GM18508 (cell line): ENCODE measurements at regions not wholly inside any gene's neighbourhood (a gene's known extent, or its start where the extent isn't known, plus 50 kb on each side); places are given as distances from the start of the nearest gene placed in this dataset.

Experiments used
- ATAC-seq: cut with Tn5 transposase; IDR thresholded peaks from one replicate; pipeline ENCODE4 v1.9.1; 2021; ENCODE audit warnings: moderate number of reproducible peaks; ENCODE audit not compliant: insufficient read depth, unreplicated experiment

- no peak for ATAC-seq
Measured at GRCh38 chr1:8096105-8097011, 70.2 kb upstream of the ERRFI1 start.

- no peak for ATAC-seq
Measured at GRCh38 chr1:8095584-8095983, 69.5 kb upstream of the ERRFI1 start.

GRCh38 chr1:8094481-8095241 is 68.6 kb upstream of the ERRFI1 start:
- ATAC-seq: no peak

DNA sequence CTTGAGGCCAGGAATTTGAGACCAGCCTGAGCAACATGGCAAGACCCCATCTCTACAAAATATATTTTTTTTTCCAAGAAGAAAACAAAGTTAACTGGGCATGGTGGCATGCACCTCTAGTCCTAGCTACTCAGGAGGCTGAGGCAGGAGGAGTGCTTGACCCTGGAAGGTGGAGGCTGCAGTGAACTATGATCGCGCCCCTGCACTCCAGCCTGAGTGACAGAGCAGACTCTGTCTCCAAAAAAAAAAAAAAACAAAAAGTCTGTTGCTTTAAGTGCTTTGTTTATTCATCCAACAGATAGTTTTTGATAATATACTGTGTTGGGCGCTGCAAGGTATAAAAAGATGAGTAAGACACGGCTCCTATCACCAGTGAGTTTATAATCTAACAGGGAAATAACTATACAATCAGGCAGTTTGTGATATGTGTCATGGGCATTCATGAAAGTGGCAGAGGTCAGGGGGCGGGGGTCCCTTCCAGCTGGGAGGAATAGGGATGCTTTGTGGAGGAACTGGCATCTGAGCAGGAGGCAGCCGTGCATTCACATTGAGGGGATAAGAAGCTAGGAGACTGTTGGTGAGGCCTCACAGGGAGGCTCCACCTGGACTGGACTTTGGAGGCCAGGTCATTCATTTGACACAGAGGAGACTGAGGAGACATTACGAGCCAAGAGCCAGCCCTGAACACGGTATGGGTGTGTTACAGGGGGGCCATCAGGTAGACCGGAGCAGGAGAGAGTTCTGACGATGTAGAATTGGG is 67.3 kb upstream of the ERRFI1 start:
- ATAC-seq: no peak

- no peak for ATAC-seq
Measured at GRCh38 chr1:8092657-8093056, 66.5 kb upstream of the ERRFI1 start.

- ATAC-seq: no peak
Measured at GRCh38 chr1:8091691-8092090, 65.6 kb upstream of the ERRFI1 start.

- no peak for ATAC-seq
Measured at GRCh38 chr1:8090241-8090702, 64.2 kb upstream of the ERRFI1 start.

DNA sequence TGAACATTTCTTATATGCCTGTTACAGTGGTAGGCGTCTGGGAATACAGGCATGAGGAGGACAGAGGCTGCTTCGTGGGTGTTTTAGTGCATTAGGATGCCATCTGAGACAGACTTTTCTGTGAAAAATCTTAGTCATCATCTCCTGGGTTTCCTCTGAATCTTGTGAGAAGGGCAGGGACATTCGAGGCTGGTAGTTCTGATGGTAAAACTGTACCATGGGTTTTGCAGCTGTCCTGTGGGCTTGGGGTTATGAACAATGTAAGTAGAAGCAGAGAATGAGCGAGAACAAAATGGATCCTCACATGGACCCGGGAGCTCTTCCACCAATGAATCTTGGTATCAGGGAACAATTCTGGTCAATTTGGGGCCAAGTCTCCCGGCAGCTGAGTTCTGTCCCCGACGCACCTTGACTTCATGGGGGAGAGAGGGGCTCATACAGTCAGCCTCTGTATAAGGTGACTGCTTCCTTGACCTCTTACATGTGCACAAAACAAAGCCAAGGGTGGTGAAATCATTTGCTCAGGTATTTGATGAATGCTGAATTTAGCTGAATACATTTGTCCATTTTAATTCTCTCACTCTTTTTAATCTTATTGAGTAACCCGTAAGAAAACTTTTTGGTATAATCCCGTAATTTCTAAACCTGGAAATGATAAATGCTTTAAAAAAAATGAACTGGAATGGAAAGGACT is 63.6 kb upstream of the ERRFI1 start:
- ATAC-seq: no peak

- ATAC-seq: no peak
Measured at GRCh38 chr1:8086055-8086454, 59.9 kb upstream of the ERRFI1 start.

DNA sequence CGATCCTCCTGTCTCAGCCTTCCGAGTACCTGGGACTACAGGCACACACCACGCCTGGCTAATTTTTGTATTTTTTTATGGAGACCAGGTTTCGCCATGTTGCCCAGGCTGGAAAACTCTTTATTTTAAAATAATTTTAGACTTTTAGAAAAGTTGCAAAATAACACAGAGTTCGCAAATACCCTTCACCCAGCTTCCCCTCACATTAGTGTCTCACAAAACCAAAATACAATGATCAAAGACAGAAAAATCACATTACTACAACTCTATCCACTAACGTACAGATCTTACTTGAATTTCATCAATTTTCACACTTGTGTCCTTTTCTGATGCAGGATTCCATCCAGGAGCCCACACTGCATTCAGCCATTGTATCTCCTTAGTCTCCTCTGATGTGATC is 58.8 kb upstream of the ERRFI1 start:
- ATAC-seq: no peak

GRCh38 chr1:8083739-8084484 is 57.8 kb upstream of the ERRFI1 start:
- no peak for ATAC-seq

DNA sequence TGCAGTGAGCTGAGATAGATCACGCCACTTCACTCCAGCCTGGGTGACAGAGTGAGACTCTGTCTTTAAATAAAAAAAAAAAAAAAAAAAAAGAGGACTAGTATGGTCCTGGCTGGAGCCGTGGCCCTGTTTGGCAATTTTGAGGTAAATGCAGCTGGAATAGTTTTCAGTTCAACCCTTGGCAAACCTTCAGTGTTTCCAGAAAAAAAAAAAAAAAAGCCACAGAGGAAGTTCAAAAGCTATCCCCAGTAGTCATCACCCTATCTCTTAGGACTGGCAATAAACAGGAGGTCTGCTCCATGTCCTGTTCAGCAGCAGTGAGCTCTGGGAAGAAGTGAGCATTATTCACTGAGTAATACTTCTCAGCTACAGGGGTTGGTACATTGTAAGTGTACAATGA is 56.8 kb upstream of the ERRFI1 start:
- ATAC-seq: no peak

DNA sequence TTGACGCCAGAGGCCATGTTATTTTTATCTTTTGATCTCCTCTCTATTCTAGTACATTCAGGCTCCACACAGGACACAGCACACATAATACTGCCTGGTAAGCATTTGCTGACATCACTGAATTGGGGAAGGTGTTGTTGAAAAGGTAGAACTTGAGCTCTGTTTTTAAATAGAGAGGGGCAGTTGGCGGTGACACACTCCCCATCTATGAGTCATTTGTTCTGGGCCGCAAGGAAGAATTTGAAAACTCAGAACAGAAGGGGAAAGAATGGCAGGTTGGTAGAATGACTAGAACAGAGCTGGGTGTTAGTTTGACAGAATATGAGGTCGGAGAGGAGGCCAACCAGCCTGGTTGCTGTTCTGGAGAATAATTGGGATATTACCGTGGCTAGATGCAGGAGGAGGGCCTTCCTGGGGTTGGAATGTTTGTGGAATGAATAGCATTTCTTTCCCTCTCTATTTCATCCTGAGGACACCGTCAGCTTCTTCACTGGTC is 52.1 kb upstream of the ERRFI1 start:
- no peak for ATAC-seq

GRCh38 chr1:8077602-8078001 is 51.5 kb upstream of the ERRFI1 start:
- ATAC-seq: no peak

DNA sequence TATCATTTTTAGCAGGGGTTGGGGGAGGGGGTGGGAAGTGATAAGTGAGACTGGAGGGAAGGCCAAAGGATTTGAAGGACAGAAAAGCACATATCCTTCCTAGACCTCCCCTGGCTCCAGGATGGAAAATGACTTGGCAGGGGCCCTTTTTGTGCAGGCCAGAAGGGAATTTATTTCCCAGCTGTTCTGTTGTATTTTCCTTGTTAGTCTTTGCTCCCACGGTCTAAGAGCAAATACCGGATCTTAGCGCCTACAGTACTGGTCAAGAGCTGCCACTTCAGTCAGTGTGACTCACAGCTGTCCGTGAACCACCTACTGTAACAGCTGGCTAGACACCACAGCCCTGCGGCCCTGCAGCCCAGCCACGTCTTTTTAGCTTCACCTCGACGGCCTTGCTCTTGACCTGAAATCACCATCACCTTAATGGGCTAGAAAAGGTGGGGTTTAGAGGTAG is 51.0 kb upstream of the ERRFI1 start:
- no peak for ATAC-seq

GRCh38 chr1:8076176-8076575 is 50.1 kb upstream of the ERRFI1 start:
- no peak for ATAC-seq
